ENCODE measurements at regions not wholly inside any gene's neighbourhood (a gene's known extent, or its start where the extent isn't known, plus 50 kb on each side); places are given as distances from the start of the nearest gene placed in this dataset.

DNA sequence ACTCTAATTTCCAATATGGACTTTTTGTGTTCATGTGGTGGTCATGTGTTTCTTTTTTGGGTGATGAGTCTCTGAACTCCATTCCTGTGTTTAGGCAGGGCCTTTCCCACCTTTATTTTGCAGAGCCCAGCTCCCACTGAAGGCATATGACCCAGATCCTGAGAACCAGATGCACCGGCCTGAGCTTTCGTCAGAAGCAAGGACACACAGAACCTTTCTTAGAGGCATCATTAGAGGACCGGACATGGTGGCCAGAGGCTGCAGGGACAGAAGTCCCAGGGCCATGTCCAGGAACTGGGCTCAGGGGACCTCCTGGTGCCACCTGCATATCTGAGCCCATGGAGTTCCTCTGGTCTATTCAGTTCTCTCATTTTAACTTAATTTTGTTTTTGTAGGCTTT, 200.9 kb upstream of the ZNF32 start:
- TF ChIP-seq, protein P1, sequence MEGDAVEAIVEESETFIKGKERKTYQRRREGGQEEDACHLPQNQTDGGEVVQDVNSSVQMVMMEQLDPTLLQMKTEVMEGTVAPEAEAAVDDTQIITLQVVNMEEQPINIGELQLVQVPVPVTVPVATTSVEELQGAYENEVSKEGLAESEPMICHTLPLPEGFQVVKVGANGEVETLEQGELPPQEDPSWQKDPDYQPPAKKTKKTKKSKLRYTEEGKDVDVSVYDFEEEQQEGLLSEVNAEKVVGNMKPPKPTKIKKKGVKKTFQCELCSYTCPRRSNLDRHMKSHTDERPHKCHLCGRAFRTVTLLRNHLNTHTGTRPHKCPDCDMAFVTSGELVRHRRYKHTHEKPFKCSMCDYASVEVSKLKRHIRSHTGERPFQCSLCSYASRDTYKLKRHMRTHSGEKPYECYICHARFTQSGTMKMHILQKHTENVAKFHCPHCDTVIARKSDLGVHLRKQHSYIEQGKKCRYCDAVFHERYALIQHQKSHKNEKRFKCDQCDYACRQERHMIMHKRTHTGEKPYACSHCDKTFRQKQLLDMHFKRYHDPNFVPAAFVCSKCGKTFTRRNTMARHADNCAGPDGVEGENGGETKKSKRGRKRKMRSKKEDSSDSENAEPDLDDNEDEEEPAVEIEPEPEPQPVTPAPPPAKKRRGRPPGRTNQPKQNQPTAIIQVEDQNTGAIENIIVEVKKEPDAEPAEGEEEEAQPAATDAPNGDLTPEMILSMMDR (IDR thresholded peaks at IDR 0.05): no peak
- intact Hi-C loops (cut with micrococcal nuclease): no loop called here
- Histone ChIP-seq H2AFZ (ENCODE audit: insufficient read depth, low read depth, low read length, poor library complexity, severe bottlenecking) (no peak overlapping the region), H3K27ac (ENCODE audit: low read depth in 1 of 2, low read length in 2 of 2) (no peak overlapping the region), H3K27me3 (ENCODE audit: control insufficient read depth in 2 of 2, insufficient read depth in 2 of 2, low read length in 2 of 2) (no peaks in the 10 kb centered on the region), H3K79me2 (ENCODE audit: insufficient read depth, low read length) (no peaks in the 10 kb centered on the region), H3K4me2 (replicated peaks; ENCODE audit: extremely low read depth, low read length, poor library complexity, severe bottlenecking) (no peak overlapping the region), H3K36me3 (replicated peaks in 1 of 2; ENCODE audit: control insufficient read depth in 1 of 2, insufficient read depth in 2 of 2, low read length in 2 of 2) (no peaks in the 10 kb centered on the region), H3K9ac (ENCODE audit: insufficient read depth, low read length, poor library complexity, severe bottlenecking) (no peak overlapping the region), H3K4me3 (replicated peaks in 1 of 3; ENCODE audit: low read depth in 2 of 3, low read length in 3 of 3) (no peak overlapping the region), H3K9me3 (replicated peaks in 1 of 2; ENCODE audit: control insufficient read depth in 1 of 2, insufficient read depth in 1 of 2, low read length in 2 of 2) (no peaks in the 10 kb centered on the region), H4K20me1 (ENCODE audit: insufficient read depth, low read length) (no peaks in the 10 kb centered on the region), H3K4me1 (ENCODE audit: control insufficient read depth in 1 of 2, insufficient read depth in 2 of 2, low read length in 2 of 2) (peaks cover 0 to 4% of the 10 kb centered on the region in 2 donors)
- peaks cover 0 to 8% (median 0%) of the 10 kb centered on the region in 7 donors for H3K9me3 Mint-ChIP-seq
- DNase-seq: no peak
- H3K36me3 Mint-ChIP-seq: no peaks in the 10 kb centered on the region
- peaks cover 6% of the 10 kb centered on the region for H3K4me1 Mint-ChIP-seq
- H3K27me3 Mint-ChIP-seq (ENCODE audit: low read depth in 3 of 3): peaks cover 0 to 12% (median 10%) of the 10 kb centered on the region in 3 donors
- 100% methylated on average over 3 of the region's 3 CpGs for WGBS (ENCODE audit: insufficient coverage)
- no peak overlapping the region for H3K27ac Mint-ChIP-seq
- H3K4me3 Mint-ChIP-seq: no peak overlapping the region

DNA sequence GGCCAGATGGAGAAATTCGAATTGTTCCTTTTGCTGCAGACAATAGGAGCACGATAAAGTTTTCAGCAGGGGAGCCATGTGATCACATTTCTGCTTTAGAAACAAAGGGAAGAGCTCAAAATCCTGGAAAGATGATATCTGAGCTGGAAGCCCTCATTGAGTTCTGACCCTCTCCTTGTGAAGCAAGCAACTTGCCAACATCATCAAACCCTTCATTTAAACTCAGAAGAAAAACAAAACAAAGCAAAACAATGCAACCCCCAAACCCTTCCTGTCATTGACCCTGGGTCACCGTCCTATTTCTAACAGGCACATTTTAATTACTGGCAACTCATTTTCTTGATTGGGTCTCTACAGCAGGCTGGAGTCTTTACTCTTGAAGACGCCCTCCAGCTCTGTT, 198.3 kb upstream of the ZNF32 start:
- Mint-ChIP-seq H3K9me3 (peaks cover 0 to 2% (median 0%) of the 10 kb centered on the region in 7 donors), H3K27ac (no peak overlapping the region), H3K36me3 (no peaks in the 10 kb centered on the region), H3K27me3 (ENCODE audit: low read depth in 3 of 3) (peaks cover 2 to 12% (median 8%) of the 10 kb centered on the region in 3 donors), H3K4me1 (peaks cover 6% of the 10 kb centered on the region), H3K4me3 (no peak overlapping the region)
- H3K4me3 ChIP-seq (replicated peaks in 1 of 3; ENCODE audit: low read depth in 2 of 3, low read length in 3 of 3): no peak overlapping the region
- WGBS (ENCODE audit: insufficient coverage): 59% methylated on average over 4 of the region's 4 CpGs
- H3K36me3 ChIP-seq (replicated peaks in 1 of 2; ENCODE audit: control insufficient read depth in 1 of 2, insufficient read depth in 2 of 2, low read length in 2 of 2): no peaks in the 10 kb centered on the region
- H3K27me3 ChIP-seq (ENCODE audit: control insufficient read depth in 2 of 2, insufficient read depth in 2 of 2, low read length in 2 of 2): no peaks in the 10 kb centered on the region
- peaks cover 0 to 4% of the 10 kb centered on the region in 2 donors for H3K4me1 ChIP-seq (ENCODE audit: control insufficient read depth in 1 of 2, insufficient read depth in 2 of 2, low read length in 2 of 2)
- intact Hi-C loops (cut with micrococcal nuclease): no loop called here
- no peaks in the 10 kb centered on the region for H3K79me2 ChIP-seq (ENCODE audit: insufficient read depth, low read length)
- no peak overlapping the region for H3K27ac ChIP-seq (ENCODE audit: low read depth in 1 of 2, low read length in 2 of 2)
- H4K20me1 ChIP-seq (ENCODE audit: insufficient read depth, low read length): no peaks in the 10 kb centered on the region
- no peak overlapping the region for H3K4me2 ChIP-seq (replicated peaks; ENCODE audit: extremely low read depth, low read length, poor library complexity, severe bottlenecking)
- TF ChIP-seq, protein P1 (IDR thresholded peaks at IDR 0.05): no peak
- H2AFZ ChIP-seq (ENCODE audit: insufficient read depth, low read depth, low read length, poor library complexity, severe bottlenecking): no peak overlapping the region
- DNase-seq: no peak
- no peaks in the 10 kb centered on the region for H3K9me3 ChIP-seq (replicated peaks in 1 of 2; ENCODE audit: control insufficient read depth in 1 of 2, insufficient read depth in 1 of 2, low read length in 2 of 2)
- no peak overlapping the region for H3K9ac ChIP-seq (ENCODE audit: insufficient read depth, low read length, poor library complexity, severe bottlenecking)
